ENCODE measurements at regions not wholly inside any gene's neighbourhood (a gene's known extent, or its start where the extent isn't known, plus 50 kb on each side); places are given as distances from the start of the nearest gene placed in this dataset.

- ChIA-PET CTCF (interaction anchor here (0.6 kb wide), 1 partner anchor 121 kb away, joined by 4 read pairs; no protein-coding TSS in a partner anchor), POLR2A (no interaction called here)
- H3K9me3 ChIP-seq (ENCODE audit: control insufficient read depth, insufficient read depth, low read length): peaks cover 3% of the 10 kb centered on the region; the same call in 1 of the 2 replicates
- no peak overlapping the region for H3K27ac ChIP-seq (ENCODE audit: low read depth, low read length)
- TF ChIP-seq, protein P1, sequence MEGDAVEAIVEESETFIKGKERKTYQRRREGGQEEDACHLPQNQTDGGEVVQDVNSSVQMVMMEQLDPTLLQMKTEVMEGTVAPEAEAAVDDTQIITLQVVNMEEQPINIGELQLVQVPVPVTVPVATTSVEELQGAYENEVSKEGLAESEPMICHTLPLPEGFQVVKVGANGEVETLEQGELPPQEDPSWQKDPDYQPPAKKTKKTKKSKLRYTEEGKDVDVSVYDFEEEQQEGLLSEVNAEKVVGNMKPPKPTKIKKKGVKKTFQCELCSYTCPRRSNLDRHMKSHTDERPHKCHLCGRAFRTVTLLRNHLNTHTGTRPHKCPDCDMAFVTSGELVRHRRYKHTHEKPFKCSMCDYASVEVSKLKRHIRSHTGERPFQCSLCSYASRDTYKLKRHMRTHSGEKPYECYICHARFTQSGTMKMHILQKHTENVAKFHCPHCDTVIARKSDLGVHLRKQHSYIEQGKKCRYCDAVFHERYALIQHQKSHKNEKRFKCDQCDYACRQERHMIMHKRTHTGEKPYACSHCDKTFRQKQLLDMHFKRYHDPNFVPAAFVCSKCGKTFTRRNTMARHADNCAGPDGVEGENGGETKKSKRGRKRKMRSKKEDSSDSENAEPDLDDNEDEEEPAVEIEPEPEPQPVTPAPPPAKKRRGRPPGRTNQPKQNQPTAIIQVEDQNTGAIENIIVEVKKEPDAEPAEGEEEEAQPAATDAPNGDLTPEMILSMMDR (IDR thresholded peaks at IDR 0.05; ENCODE audit: low read depth, low read length): no peak
- H3K27me3 ChIP-seq (ENCODE audit: control insufficient read depth, insufficient read depth, low read length): no peaks in the 10 kb centered on the region
- H3K4me3 ChIP-seq (ENCODE audit: low read depth, low read length): no peak overlapping the region
- DNase-seq (ENCODE audit: low read depth, low spot score): no peak
Observed at GRCh38 chr10:21401196-21401595, 124.3 kb downstream of the SKIDA1 start.

DNA sequence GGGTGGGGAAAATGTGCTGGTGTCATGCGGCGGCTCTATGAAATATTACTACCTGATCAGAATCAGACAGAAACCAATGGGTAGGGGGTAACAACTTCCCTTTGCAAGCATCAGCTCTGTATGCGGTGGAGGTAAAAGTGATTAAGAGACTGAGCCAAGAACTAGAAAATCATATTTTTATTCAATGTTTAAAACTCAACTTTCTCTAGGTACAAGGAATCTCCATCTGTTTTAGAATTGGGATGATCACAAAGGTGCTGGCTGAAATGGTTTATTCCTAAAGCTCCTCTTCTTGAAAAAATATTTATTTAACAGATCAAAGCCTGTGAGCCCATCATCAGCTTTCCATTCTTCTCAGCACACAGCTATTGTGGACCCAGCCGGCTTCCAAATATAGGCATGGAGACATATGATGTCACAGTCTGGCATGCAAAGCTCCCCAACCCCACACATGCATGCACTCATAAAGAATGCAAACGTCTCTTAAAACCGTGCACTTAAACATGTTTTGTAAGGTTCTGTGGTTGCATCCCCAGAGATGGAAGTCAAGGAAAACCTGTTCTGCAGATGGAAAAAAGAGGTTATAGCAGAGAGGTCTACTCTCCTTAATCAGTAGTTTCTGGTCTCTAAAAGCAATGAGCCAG, 126.0 kb downstream of the SKIDA1 start:
- TF ChIP-seq, protein P1 (IDR thresholded peaks at IDR 0.05; ENCODE audit: low read depth, low read length): no peak
- POLR2A ChIA-PET: interaction anchor here (0.5 to 1.2 kb wide), 3 partner anchors 15 to 1697 kb away, joined by 3 read pairs; no protein-coding TSS in a partner anchor
- DNase-seq (ENCODE audit: low read depth, low spot score): peak; percentile 95
- peak overlapping the region; percentile 84 for H3K27ac ChIP-seq (ENCODE audit: low read depth, low read length)
- no peaks in the 10 kb centered on the region for H3K27me3 ChIP-seq (ENCODE audit: control insufficient read depth, insufficient read depth, low read length)
- CTCF ChIA-PET: interaction anchor here (2.1 kb wide), 1 partner anchor 120 kb away, joined by 6 read pairs; no protein-coding TSS in a partner anchor
- H3K9me3 ChIP-seq (ENCODE audit: control insufficient read depth, insufficient read depth, low read length): no peaks in the 10 kb centered on the region; the same call in 1 of the 2 replicates
- H3K4me3 ChIP-seq (ENCODE audit: low read depth, low read length): no peak overlapping the region

- CTCF ChIA-PET: interaction anchor here (0.6 to 2.1 kb wide), 3 partner anchors 96 to 334 kb away, joined by 4 to 6 read pairs (median 4); no protein-coding TSS in a partner anchor
- Histone ChIP-seq H3K27me3 (ENCODE audit: control insufficient read depth, insufficient read depth, low read length) (no peaks in the 10 kb centered on the region), H3K27ac (ENCODE audit: low read depth, low read length) (peak overlapping the region; percentile 12), H3K9me3 (ENCODE audit: control insufficient read depth, insufficient read depth, low read length) (peaks cover 5% of the 10 kb centered on the region), H3K4me3 (ENCODE audit: low read depth, low read length) (no peak overlapping the region)
- TF ChIP-seq, protein P1 (IDR thresholded peaks at IDR 0.05; ENCODE audit: low read depth, low read length): no peak
- POLR2A ChIA-PET: interaction anchor here (0.5 to 1.2 kb wide), 2 partner anchors 48 to 1698 kb away, joined by 3 read pairs; no protein-coding TSS in a partner anchor
- DNase-seq (ENCODE audit: low read depth, low spot score): no peak
Observed at GRCh38 chr10:21398563-21399231, 126.8 kb downstream of the SKIDA1 start.

DNA sequence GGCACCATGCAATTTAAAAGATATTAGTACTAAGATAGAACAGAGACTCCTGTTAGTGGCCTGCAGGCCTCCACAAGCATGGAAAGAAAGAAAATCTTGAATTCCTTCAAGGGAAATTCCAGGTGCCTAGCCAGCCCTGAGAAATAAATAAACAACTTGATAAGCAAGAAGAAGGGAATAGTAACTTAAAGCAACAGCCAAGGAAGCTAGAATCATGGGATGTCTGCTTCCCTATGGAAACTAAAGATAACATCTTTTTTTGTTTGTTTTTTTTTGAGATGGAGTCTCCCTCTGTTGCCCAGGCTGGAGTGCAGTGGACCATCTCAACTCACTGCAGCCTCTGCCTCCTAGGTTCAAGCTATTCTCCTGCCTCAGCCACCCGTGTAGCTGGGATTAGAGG, 128.6 kb downstream of the SKIDA1 start:
- TF ChIP-seq, protein P1 (IDR thresholded peaks at IDR 0.05; ENCODE audit: low read depth, low read length): no peak
- Histone ChIP-seq H3K27me3 (ENCODE audit: control insufficient read depth, insufficient read depth, low read length) (no peaks in the 10 kb centered on the region), H3K4me3 (ENCODE audit: low read depth, low read length) (no peak overlapping the region), H3K9me3 (ENCODE audit: control insufficient read depth, insufficient read depth, low read length) (peaks cover 5% of the 10 kb centered on the region), H3K27ac (ENCODE audit: low read depth, low read length) (no peak overlapping the region)
- DNase-seq (ENCODE audit: low read depth, low spot score): no peak
- ChIA-PET CTCF (interaction anchor here (0.7 to 1.5 kb wide), 2 partner anchors 104 to 118 kb away, joined by 5 to 6 read pairs; no protein-coding TSS in a partner anchor), POLR2A (no interaction called here)

- ChIA-PET CTCF (no interaction called here), POLR2A (no interaction called here)
- Histone ChIP-seq H3K27me3 (ENCODE audit: control insufficient read depth, insufficient read depth, low read length) (no peaks in the 10 kb centered on the region), H3K9me3 (ENCODE audit: control insufficient read depth, insufficient read depth, low read length) (peaks cover 5% of the 10 kb centered on the region), H3K27ac (ENCODE audit: low read depth, low read length) (no peak overlapping the region), H3K4me3 (ENCODE audit: low read depth, low read length) (no peak overlapping the region)
- TF ChIP-seq, protein P1 (IDR thresholded peaks at IDR 0.05; ENCODE audit: low read depth, low read length): no peak
- no peak for DNase-seq (ENCODE audit: low read depth, low spot score)
Observed at GRCh38 chr10:21393931-21394330, 131.6 kb downstream of the SKIDA1 start.

Data from AG04450 (cell line).